Left forelimb (tissue), 1 donor: ENCODE measurements at regions not wholly inside any gene's neighbourhood (a gene's known extent, or its start where the extent isn't known, plus 50 kb on each side); places are given as distances from the start of the nearest gene placed in this dataset.
"Not testable (repeated sequence)": the region's sequence is repeated elsewhere in the genome, so short reads cannot be mapped to it uniquely, and the experiment has no call there.

Experiments
- DNase-seq: peaks from one replicate; pipeline ENCODE4 v3.0.0-alpha.2; 2018; ENCODE audit warnings: low spot score

DNA sequence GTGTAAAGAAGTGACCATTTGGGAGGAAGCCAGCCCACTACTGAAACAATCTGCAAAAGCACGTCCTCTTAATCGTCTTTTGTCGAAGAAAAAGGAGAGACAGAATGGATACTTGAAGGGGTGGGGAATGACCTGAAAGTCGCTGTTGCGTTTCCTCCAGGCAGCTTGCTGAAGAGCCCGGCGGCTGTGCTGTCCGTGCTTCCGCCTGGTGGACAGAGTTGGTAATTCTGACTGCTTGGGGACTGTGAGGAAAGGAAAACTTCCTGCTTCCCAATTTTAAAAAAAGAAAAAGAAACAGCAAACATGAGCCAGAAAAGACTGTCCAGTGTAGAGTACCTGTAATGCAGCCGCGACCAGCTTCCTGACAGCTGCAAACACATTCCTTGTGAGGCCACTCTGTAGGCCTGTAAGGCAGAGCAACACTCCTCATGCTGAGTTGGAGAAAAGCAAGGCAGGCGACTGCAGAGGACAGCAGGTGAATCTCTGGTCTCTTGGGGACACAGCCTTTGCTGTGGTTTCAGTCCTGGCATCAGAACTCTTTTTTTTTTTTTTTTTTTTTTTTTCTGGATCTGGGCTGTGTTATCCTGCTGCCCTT lies 251.1 kb upstream of the TBX18 start:
- peak; percentile 84 for DNase-seq

DNA sequence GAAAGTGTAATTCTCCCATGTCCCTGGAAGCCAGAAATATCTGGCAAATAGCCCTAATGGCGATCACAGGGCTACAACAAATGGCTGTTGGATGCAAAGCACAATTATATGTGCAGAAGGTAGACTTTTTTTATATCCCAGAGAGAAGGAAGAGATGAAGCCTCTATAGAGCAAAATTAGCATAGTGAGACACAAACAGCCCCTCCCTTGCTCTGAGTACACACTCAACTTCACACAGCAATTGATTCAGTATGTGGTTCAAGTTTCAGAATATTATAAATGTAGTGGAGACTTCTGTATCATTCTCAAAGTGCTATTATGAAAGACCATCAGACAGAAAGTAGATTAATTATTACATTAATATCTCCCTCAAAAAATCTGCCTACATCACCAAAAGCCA lies 246.5 kb upstream of the TBX18 start:
- no peak for DNase-seq

DNA sequence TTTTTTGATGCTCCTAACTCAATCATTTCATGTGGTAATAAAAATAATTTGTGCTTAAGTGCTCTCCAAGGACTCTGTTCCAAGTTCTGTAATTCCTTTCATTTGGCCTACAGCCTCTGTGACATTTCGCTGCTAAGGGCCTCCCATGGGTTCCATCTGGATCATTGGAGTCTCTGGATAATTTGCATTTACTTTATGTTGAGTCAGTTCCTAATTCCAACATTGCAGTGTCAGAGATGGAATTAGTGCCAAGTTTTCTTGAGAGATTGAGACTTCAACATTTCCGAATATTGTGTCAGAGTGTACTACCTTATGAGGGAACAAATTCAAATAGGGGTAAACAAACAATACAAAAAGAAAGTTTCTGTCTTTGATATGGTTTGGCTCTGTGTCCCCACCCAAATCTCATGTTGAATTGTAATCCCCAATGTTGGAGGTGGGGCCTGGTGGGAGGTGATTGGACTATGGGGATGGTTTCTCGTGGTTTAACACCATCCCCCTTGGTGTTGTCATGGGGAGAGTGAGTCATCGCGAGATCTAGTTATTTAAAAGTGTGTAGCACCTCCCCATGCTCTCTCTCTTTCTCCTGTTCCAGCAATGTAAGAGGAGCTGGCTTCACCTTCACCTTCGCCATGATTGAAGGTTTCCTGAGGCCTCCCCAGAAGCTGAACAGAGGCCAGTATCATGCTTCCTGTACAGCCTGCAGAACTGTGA lies 244.1 kb upstream of the TBX18 start:
- no peak for DNase-seq

DNA sequence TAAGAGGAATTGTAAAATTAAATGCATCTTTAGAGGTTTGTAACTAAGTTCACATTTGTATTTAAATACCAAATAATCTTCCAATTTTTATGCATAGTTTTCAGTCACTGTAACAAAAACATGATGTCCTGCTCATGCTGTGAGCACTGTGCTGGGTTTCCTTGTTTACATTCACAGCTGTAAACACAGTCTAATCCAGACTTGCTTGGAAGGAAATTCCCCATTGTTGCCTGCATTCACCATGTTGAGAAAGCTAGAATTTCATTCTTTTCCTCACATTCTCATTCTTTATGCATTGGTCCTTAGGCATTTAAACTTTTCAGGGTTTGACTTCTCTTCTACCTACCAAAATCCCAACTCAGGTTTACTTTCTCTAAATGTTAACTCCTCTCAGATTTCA lies 242.0 kb upstream of the TBX18 start:
- no peak for DNase-seq

DNA sequence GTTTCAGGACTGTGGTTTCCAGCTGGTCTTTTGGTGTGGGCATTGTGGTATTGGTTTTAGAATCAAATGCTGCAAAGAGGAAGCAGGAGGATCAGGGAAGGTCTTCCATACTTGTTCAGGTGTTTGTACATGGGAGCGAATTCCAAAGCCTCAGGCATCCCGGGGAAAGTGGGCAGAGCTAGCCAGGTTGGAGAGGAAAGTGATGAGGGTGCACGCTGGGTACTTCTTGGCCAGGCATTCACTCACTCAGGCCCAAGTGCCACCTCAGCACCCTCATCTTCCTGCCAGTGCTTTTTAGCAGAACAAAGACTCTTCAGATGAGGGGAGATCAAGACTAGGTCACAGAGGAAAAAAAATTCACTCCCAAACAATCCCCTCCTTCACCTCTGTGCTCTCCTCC lies 241.1 kb upstream of the TBX18 start:
- no peak for DNase-seq

DNA sequence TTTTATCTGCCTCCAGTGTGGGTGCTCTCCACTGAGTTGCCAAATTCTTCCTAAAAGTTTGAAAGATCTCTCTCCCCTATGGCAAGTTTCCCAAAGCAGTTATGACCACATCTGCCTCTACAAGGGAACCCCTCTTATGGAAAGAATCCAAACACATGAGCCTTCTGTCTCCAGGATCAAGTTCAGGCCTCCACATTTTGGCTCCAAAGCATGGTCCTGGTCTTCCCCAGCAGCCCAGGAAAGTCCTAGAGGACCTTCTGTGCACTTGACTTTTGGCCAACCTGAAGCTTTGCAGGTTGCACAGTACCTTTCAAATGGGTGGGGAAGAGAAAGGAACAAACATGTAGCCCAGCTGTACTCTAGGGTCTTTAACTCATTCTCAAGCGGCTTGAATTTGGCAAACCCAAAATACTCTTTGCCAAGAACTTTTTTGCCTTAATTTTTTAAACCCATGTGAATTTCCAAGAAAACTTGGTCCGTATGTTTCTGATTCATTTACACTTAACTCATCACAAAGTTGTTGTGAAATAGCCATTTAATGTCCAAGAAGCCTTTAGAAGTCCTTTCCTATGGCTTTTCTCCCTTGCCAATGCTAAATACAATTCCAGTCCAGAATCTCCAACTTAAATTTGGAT lies 240.1 kb upstream of the TBX18 start:
- DNase-seq, result peak; percentile 74

DNA sequence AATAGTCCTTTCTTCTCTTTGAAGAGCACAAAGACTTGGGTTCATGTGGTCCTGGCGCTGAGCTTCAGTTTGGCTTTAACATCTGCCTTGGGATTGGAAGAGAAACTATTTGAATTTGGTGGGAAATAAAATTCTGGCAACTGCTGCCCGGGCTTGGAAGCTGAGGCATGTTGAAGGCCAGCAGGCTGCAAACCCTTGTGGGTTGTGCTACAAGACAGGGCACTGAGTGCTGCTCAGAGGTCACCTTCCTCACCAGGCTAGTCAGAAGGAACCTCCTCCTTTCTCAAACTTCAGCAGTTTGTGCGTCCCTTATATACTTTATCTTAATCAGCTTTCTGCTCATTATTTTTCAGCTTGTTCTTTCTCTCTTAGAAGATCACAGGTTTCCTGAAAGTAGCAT lies 238.4 kb upstream of the TBX18 start:
- DNase-seq, result no peak

DNA sequence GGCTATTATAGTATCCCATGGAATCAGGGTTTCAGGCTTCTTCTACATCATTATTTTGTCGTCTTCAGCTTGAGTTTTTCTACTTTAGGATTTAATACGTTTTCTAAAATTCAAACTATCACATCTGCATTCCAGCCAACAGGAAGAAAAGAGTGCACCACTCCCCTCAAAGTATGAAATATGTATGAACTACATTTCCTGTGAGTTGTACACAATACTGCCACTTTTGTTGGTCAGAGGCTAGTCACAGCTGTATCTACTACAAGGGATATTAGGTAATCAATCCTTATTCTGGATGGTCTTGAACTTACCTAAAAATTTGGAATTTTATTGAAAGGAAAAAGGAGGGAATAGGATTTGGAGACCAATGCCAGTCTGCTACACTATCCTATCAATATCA lies 235.6 kb upstream of the TBX18 start:
- DNase-seq, result no peak

DNA sequence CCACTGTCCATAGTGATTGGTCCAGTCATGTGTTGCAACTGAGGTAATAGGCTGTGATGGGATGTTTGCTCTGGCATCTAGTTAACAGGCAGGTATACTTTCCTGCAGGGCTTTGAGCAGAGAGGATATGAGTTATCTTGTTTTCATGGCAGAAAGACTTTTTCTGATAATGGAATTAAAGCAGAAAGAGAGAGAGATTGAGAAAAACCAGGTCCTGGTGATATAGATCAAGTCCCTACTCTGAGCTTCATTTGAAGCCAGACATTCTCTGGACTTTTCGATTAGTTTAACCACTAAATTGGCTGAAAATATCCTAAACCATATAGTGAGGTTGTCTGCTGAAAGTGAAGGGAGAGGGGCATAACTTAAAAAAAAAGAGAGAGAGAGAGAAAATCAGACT lies 233.8 kb upstream of the TBX18 start:
- no peak for DNase-seq

DNA sequence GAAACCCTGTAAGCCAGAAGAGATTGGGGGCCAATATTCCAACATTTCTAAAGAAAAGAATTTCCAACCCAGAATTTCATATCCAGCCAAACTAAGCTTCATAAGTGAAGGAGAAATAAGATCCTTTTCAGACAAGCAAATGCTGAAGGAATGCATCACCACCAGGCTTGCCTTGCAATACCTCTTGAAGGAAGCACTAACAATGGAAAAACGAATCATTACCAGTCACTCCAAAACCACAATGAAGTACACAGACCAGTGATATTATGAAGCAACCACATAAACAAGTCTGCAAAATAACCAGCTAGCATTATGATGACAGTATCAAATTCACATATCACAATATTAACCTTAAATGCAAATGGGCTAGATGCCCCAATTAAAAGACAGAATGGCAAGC lies 224.4 kb upstream of the TBX18 start:
- not testable (repeated sequence) for DNase-seq

DNA sequence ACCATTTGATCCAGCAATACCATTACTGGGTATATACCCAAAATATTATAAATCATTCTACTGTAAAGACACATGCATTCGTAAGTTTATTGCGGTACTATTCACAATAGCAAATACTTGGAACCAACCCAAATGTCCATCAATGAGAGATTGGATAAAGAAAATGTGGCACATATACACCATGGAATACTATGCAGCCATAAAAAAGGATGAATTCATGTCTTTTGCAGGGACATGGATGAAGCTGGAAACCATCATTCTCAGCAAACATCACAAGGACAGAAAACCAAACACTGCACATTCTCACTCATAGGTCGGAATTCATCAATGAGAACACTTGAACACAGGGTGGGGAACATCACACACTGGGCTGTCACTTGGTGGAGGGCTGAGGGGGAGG lies 221.1 kb upstream of the TBX18 start:
- not testable (repeated sequence) for DNase-seq

DNA sequence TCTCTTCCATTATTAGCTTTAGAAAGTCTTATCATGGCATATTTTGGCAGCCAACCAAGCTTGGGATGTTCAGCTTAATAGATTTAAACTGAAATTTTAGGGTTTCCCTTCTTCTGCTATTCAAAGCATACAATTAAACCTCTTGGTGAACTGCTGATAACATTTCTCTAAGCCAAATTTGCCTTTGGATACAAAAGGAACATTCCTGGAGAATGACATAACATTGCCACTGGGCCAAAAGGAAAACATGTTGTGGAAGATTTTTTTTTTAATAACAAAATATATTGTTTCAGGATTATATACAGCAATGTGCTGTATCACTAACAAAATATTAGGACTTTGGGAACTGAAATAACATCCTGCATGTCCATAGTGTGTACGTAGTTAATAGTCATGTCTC lies 215.1 kb upstream of the TBX18 start:
- no peak for DNase-seq

DNA sequence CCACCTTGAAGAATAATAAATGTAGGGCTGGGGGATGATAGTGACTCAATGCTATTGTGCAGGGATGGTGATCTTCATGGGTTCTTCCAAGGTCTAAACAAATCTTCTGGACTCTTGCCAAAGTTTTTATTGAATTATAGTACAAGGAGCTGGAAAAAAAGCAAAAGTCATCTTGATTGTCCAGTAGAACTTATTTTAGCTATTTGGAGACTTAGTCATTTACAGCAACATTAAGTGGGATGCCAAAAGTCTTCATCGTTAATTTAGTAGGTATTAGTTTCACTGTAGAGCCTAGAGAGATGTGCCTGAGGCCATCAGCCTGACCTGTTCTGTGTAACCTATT lies 212.9 kb upstream of the TBX18 start:
- no peak for DNase-seq

DNA sequence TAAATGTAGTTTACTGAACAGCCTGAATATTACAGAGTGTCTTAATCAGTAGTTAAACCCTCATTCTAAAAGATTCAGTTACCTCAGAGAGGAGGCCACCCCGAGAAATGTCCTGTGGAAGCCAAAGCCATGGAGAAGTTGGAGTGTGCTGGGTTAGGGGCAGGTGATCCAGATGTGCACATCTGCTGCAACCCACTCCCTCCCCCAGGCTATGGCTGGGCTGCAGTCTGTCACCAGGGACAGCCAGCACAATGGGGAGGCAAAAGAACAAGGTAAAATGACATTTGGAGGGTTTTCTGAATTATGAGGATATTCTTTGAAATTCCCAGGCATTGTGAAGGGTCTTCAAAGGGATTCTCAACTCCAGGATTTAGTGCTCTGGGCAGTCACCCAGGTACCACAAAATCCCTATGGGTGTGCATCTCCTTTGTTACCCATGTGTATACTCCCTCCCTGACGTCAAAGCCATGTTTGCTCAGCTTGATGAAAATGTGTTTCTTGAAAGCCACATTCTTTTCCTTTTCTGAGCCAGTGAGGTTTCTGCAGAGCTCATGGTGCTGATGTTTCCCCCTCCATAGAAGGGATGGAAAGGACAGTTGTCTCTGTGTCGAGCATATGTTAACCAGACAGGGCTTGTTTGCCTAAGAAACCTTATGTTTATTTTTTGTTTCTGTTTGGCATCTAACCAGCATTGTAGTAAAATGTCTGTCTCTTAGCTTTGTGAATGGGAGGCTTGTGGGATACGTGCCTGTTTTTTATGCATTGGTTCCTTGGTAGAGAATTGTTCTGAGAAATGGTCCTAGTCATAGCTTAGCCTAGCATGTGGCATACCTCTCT lies 212.3 kb upstream of the TBX18 start:
- DNase-seq, result no peak

DNA sequence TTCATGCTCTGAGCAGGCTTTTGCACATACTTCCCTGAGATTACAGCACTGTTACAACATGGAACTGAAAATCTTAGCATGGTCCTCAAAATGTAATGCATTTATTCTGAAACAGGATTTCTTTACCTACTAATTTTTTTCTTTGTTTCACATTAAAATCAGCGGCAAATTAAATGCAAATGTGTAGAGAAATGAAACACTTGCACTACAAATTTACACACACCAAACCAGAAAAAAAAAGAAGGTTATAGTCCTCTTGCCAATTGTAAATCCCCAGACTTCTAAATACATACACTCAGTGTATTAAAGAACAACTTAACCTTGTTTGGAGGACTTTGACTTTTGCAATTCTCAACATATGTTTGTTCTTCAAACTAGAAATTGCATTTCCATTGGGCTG lies 210.9 kb upstream of the TBX18 start:
- DNase-seq, result no peak

DNA sequence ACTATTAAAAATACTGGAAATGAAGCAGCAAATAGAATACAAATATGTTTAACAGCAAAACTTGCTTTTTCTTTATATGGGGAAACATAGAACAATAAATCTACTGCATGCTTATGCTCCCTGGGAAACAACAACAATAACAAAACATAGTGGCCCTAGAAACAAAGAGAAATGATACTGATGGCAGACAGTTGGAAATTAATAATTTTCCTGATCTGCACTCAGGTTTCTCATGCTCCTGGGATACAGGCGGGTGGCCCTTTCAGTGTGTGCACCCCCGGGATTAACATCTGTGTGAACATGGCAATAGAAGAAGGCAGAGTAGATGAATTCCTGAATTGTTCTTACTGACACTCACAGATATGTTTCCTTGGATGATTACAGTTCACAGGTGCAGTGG lies 209.2 kb upstream of the TBX18 start:
- no peak for DNase-seq

DNA sequence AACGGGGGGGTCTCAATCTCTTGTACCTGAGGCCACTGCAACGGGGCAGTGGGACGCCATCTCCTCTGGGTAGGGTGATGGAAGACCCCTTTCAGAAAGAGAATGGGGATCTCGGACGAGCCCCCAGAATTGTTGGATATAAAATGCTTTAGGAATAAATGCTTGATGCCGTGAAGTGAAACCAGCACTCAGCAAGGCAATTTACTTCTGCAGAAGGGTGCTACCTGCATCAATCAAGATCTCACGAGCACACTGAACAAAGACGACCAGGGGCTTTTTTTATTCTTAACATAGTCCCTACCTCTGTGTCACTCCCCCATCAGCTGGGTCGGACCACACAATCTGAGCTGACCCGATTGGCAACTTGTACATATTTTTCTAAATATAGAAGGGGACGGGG lies 203.6 kb upstream of the TBX18 start:
- DNase-seq, result no peak

DNA sequence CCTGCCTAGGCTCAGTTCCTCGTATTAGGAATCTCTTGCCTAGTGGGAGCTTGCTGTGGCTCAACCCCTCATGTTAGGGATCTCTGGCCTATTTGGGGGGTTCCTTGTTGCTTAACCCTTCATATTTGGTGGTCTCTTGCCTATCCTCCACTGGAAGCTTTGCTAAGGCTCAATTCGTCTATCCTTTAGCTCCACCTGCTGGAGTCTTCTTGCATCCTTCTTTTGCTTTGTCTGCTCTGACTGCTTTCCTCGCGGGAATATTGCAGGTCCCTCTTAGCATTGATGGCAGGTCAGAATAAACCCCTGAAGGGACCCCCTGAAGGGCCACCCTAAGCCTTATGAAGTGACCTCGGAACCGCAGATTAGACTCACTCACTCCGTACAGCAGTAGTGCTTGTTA lies 203.0 kb upstream of the TBX18 start:
- no peak for DNase-seq

DNA sequence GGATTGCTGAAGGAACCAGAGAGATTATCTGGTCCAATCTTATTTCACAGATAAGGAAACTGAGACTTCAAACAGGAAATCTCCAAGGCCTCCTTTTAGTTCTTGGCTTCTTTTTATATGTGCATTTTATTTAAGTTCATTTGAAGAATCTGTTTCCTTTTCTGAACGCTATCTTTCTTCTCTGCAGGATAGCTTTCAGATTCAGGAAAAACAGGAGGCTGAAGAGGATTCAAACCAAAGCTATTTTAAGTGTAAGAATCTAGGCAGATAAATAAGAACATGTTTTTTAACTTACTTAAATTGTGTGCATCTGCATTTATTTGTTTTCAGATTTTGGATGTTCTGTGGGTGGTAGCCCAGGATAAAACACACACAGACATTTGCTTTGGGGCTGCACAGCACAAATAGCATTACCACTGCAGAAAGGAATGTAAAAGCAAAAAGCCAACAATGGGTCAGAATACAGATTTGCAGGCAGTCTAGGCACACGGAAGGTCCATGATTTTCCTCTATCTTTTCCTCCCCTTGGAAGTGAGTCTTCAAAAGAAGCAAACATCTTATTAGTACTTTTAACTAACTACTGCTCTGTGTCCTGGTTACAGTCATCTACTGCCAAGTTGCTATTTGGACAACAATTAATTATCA lies 188.8 kb upstream of the TBX18 start:
- DNase-seq, result no peak

DNA sequence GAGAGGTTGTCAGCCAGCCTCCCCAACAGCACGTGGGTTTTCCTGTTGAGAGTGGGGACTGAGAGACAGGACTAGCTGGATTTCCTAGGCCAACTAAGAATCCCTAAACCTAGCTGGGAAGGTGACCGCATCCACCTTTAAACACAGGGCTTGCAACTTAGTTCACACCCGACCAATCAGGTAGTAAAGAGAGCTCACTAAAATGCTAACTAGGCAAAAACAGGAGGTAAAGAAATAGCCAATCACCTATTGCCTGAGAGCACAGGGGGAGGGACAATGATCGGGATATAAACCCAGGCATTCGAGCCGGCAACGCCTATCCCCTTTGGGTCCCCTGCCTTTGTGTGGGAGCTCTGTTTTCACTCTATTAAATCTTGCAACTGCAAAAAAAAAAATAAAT lies 180.5 kb upstream of the TBX18 start:
- DNase-seq, result not testable (repeated sequence)

DNA sequence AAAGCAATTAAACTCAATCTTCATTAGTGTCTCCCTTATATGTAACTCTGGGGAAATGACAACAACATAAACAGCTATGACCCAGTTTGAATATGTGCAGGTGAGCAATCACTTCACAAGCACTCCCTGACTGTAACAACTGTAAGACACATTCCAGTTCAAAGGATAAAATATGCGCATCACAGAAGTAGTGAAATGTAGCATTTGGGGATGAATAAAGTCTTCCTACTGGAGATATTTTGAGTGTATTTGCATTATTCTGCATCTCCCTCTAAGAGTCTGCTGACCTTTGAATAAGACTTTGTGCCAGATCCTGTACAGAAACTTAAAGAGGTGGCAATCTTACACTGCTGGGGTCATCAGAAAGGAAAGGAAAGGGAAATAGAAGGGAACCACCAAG lies 179.5 kb upstream of the TBX18 start:
- DNase-seq, result no peak

DNA sequence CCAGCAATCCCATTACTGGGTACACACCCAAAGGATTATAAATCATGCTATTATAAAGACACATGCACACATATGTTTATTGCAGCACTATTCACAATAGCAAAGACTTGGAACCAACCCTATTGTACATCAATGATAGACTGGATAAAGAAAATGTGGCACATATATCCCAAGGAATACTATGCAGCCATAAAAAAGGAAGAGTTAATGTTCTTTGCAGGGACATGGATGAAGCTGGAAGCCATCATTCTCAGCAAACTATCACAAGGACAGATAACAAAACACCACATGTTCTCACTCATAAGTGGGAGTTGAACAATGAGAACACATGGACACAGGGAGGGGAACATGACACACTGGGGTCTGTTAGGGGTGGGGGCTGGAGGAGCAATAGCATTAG lies 177.2 kb upstream of the TBX18 start:
- DNase-seq, result not testable (repeated sequence)
